ENCODE measurements at regions not wholly inside any gene's neighbourhood (a gene's known extent, or its start where the extent isn't known, plus 50 kb on each side); places are given as distances from the start of the nearest gene placed in this dataset.

DNA sequence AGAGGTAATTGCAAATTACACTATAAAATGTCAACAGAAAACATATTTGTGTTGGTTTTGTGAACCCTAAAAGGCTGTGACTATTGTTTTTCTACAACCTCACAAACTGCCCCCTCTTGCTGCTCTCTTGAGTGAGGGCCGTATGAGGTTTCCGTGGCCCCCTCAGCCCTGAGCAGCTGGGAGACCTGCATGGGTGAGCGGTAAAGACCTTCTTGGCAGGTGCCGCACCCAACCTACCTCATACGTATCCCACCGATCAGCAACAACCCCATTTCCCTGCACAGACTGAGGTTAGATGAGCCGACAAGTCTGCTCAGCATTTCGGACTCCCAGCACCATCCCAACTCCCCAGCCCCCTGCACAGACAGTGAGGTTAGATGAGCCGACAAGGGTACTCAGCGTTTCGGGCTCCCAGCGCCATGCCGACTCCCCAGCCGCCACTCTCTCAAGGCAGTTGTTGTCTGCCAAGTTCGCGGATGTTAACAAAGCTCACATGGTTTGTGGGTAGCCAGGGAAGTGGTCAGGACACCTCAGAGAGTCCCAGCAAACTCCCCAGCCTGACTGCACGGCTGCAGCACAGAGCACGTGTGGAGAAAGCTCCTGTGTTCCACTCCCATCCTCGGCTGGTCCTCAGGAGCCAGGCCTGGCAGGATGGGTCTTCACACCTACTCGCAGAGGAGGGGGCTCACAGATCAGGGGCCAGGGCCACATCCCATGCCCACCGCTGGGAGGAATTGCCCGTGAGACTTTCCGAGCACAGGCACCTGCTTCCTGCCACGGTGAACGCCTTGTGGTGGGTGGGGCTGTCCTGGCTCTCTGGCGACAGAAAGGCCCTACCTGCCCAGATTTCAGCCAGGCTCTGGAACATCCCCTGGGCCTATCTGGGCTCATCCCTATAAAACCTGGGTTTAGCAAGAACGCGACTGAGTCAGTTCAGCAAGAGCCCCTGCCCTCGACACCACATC lies 502.9 kb downstream of the BRD1 start:
- TF ChIP-seq, protein P1, sequence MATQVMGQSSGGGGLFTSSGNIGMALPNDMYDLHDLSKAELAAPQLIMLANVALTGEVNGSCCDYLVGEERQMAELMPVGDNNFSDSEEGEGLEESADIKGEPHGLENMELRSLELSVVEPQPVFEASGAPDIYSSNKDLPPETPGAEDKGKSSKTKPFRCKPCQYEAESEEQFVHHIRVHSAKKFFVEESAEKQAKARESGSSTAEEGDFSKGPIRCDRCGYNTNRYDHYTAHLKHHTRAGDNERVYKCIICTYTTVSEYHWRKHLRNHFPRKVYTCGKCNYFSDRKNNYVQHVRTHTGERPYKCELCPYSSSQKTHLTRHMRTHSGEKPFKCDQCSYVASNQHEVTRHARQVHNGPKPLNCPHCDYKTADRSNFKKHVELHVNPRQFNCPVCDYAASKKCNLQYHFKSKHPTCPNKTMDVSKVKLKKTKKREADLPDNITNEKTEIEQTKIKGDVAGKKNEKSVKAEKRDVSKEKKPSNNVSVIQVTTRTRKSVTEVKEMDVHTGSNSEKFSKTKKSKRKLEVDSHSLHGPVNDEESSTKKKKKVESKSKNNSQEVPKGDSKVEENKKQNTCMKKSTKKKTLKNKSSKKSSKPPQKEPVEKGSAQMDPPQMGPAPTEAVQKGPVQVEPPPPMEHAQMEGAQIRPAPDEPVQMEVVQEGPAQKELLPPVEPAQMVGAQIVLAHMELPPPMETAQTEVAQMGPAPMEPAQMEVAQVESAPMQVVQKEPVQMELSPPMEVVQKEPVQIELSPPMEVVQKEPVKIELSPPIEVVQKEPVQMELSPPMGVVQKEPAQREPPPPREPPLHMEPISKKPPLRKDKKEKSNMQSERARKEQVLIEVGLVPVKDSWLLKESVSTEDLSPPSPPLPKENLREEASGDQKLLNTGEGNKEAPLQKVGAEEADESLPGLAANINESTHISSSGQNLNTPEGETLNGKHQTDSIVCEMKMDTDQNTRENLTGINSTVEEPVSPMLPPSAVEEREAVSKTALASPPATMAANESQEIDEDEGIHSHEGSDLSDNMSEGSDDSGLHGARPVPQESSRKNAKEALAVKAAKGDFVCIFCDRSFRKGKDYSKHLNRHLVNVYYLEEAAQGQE (IDR thresholded peaks at IDR 0.05; ENCODE audit: insufficient replicate concordance, low read depth), result no peak
- TF ChIP-seq, protein P2, sequence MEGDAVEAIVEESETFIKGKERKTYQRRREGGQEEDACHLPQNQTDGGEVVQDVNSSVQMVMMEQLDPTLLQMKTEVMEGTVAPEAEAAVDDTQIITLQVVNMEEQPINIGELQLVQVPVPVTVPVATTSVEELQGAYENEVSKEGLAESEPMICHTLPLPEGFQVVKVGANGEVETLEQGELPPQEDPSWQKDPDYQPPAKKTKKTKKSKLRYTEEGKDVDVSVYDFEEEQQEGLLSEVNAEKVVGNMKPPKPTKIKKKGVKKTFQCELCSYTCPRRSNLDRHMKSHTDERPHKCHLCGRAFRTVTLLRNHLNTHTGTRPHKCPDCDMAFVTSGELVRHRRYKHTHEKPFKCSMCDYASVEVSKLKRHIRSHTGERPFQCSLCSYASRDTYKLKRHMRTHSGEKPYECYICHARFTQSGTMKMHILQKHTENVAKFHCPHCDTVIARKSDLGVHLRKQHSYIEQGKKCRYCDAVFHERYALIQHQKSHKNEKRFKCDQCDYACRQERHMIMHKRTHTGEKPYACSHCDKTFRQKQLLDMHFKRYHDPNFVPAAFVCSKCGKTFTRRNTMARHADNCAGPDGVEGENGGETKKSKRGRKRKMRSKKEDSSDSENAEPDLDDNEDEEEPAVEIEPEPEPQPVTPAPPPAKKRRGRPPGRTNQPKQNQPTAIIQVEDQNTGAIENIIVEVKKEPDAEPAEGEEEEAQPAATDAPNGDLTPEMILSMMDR (IDR thresholded peaks at IDR 0.05; ENCODE audit: insufficient read depth, low read length), result no peak
- no peak for TF ChIP-seq GABPA (IDR thresholded peaks at IDR 0.05; ENCODE audit: low read depth)

All from HL-60 (cell line).